Esophagus muscularis mucosa (tissue), 4 donors: ENCODE measurements at regions not wholly inside any gene's neighbourhood (a gene's known extent, or its start where the extent isn't known, plus 50 kb on each side); places are given as distances from the start of the nearest gene placed in this dataset.

Source experiments
- CTCF ChIP-seq, 3 experiments: fragments of 200-600 bp in 2 of 3; fragments of 450-650 bp in 1 of 3; sonication (generic) in 2 of 3; IDR thresholded peaks; one replicate each; pipeline ENCODE4 v1.5.1; 2017 to 2019; ENCODE audit warnings: antibody characterized with exemption in 3 of 3, mild to moderate bottlenecking in 2 of 3, moderate library complexity in 1 of 3
- EP300 ChIP-seq: sonication (generic); formaldehyde crosslinking; IDR thresholded peaks from one replicate; pipeline ENCODE4 v1.6.1; 2017; ENCODE audit warnings: antibody characterized with exemption
- POLR2A ChIP-seq: fragments of 450-650 bp; IDR thresholded peaks from one replicate; pipeline ENCODE4 v1.6.1; 2017; ENCODE audit warnings: antibody characterized with exemption, moderate library complexity, mild to moderate bottlenecking, low read depth
- POLR2AphosphoS5 ChIP-seq, 2 donors: sonication (generic); formaldehyde crosslinking; IDR thresholded peaks; one replicate each; pipeline ENCODE4 v1.6.1; 2017; ENCODE audit warnings: antibody characterized with exemption in 2 of 2

- TF ChIP-seq CTCF (IDR thresholded peaks at IDR 0.05), result no peak
- TF ChIP-seq POLR2A, result no peak
- no peak for TF ChIP-seq EP300
- TF ChIP-seq POLR2AphosphoS5 (IDR thresholded peaks at IDR 0.05), result no peak
Observed at GRCh38 chr2:78766459-78766858, 259.0 kb upstream of the REG3G start.
